ENCODE measurements at regions not wholly inside any gene's neighbourhood (a gene's known extent, or its start where the extent isn't known, plus 50 kb on each side); places are given as distances from the start of the nearest gene placed in this dataset.

DNA sequence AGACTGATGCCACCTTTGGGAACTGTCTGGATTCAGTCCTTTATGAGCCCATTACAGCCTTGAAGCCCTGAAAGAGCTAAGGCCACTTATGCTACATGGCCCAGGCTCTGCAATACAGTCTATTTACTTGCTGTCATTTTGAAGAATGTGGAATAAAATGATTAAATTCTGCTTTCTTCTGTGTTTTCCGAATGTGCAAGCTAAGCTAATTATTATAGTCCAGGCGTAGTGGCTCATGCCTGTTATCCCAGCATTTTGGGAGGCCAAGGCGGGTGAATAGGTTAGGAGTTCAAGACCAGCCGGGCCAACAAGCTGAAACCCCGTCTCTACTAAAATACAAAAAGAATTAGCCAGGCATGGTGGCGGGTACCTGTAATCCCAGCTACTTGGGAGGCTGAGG lies 142.5 kb downstream of the TEX29 start:
- TF ChIP-seq, protein P1, sequence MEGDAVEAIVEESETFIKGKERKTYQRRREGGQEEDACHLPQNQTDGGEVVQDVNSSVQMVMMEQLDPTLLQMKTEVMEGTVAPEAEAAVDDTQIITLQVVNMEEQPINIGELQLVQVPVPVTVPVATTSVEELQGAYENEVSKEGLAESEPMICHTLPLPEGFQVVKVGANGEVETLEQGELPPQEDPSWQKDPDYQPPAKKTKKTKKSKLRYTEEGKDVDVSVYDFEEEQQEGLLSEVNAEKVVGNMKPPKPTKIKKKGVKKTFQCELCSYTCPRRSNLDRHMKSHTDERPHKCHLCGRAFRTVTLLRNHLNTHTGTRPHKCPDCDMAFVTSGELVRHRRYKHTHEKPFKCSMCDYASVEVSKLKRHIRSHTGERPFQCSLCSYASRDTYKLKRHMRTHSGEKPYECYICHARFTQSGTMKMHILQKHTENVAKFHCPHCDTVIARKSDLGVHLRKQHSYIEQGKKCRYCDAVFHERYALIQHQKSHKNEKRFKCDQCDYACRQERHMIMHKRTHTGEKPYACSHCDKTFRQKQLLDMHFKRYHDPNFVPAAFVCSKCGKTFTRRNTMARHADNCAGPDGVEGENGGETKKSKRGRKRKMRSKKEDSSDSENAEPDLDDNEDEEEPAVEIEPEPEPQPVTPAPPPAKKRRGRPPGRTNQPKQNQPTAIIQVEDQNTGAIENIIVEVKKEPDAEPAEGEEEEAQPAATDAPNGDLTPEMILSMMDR (IDR thresholded peaks at IDR 0.05), result no peak
- TF ChIP-seq POLR2A (IDR thresholded peaks at IDR 0.05), result no peak
